Astrocyte of the spinal cord (primary cell): ENCODE measurements at regions not wholly inside any gene's neighbourhood (a gene's known extent, or its start where the extent isn't known, plus 50 kb on each side); places are given as distances from the start of the nearest gene placed in this dataset.

Experiments used
- DNase-seq: peaks from one replicate; pipeline ENCODE4 v3.0.0; 2011; ENCODE audit warnings: low read depth, low spot score
- H3K4me3 ChIP-seq: 2 replicates; pipeline ENCODE4 v1.5.1; 2011; ENCODE audit warnings: low read depth, mild to moderate bottlenecking, low read length, moderate library complexity
- in situ Hi-C: cut with HindIII; loops from 2 replicates; pipeline ENCODE4 v1.10.0; 2017; ENCODE audit warnings: low sequenced_read_pairs
- TF ChIP-seq, protein P1 (sequence below): IDR thresholded peaks from 2 replicates; pipeline ENCODE4 v1.5.1; 2012; ENCODE audit warnings: low read depth, mild to moderate bottlenecking, low read length, inconsistent platforms

DNA sequence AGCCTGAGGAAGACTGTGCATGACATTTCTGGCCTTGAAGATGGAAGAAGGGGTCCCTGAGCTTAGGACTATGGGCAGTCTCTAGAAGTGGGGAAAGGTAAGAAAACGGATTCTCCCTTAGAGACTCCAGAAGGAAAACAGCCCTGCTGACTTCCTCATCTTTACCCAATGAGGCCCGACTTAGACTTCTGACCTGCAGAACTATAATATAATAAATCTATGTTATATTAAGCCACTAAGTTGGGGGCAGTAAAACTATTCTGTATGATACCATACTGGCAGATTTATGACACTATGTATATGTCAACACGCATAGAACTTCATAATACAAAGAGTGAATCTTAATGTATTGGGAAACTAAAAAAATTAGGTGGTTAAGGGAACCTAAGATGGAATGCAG lies 422.0 kb downstream of the PLK2 start:
- in situ Hi-C loops = no loop called here
- DNase-seq = no peak
- TF ChIP-seq, protein P1, sequence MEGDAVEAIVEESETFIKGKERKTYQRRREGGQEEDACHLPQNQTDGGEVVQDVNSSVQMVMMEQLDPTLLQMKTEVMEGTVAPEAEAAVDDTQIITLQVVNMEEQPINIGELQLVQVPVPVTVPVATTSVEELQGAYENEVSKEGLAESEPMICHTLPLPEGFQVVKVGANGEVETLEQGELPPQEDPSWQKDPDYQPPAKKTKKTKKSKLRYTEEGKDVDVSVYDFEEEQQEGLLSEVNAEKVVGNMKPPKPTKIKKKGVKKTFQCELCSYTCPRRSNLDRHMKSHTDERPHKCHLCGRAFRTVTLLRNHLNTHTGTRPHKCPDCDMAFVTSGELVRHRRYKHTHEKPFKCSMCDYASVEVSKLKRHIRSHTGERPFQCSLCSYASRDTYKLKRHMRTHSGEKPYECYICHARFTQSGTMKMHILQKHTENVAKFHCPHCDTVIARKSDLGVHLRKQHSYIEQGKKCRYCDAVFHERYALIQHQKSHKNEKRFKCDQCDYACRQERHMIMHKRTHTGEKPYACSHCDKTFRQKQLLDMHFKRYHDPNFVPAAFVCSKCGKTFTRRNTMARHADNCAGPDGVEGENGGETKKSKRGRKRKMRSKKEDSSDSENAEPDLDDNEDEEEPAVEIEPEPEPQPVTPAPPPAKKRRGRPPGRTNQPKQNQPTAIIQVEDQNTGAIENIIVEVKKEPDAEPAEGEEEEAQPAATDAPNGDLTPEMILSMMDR = no peak
- no peak overlapping the region for H3K4me3 ChIP-seq

DNA sequence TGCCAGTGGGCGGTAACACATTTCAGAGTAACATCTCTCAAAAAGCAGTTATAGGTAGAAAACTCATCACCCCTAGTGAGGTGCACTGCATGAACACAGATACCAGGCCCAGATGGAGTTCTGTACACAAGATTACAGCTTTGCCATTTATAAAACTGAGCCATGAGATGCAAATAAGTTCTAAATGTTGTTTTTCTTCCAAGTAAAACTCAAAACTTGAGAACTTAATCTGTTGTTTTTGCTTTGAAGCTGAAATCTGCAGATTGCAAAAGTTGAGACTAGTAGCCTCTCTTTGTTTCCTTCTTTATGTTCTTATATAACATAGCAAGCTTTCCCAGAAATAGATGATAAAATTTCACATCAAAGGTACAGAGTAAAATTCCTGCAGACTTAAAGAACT lies 434.1 kb downstream of the PLK2 start:
- DNase-seq = no peak
- TF ChIP-seq, protein P1 = no peak
- no peak overlapping the region for H3K4me3 ChIP-seq
- in situ Hi-C loops = no loop called here

DNA sequence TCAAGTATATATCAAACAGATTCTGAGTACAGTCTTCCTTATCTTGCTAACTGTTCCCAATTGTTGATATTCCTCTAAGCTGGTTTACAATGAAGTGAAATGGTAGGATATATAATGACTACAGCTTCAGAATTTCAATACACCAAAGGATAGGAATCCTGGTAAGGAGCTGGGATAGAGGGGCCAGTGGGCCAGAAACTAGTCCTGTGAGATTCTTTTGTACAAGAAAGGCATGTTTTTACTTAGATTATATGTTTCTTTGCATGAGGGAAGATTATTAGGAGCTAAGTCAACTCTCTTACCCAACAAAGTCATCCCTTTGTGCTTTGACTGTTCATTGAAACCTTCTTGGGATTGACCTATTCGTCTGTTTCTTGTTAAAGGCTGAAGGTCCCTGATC lies 435.7 kb downstream of the PLK2 start:
- no peak overlapping the region for H3K4me3 ChIP-seq
- TF ChIP-seq, protein P1 = no peak
- in situ Hi-C loops = no loop called here
- DNase-seq = no peak

DNA sequence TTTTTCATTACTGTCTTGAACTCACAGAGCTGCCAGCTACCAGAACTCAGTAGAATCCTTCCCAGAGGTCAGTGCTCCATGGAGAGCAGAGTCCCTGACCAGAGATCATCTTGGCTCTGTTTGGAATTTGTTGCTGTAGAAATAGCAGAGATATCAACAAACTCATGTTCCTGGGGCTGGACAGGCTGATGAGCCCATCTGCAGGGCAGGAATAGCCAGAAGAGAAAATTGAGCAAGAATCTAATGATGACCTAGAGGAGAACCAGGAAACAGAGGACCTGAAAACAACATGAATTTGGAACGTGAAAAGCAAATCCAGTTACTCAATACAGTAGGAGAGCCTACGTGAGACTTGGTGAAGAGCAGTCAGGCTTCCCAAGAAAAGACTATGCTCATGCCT lies 437.8 kb downstream of the PLK2 start:
- no peak for DNase-seq
- TF ChIP-seq, protein P1 = no peak
- no peak overlapping the region for H3K4me3 ChIP-seq
- in situ Hi-C loops = no loop called here

DNA sequence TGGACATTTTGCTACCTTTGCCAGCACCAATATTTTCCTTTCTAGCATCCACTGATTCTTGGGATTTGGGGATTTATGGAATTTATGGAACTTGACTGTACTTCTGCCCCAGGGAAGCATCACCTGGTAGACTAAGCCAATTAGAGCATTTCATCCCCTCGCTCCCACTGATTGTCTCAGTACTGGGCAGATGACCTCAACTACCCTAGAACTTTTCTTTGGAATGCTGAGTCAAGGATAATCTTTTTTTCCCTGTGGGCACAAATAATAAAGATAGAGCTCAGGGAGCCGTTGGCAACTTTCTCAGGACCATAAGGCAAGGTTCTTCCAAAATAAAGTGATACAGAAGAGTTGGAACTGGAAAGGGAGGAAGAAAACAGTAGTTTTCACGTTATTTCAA lies 438.4 kb downstream of the PLK2 start:
- no peak for DNase-seq

DNA sequence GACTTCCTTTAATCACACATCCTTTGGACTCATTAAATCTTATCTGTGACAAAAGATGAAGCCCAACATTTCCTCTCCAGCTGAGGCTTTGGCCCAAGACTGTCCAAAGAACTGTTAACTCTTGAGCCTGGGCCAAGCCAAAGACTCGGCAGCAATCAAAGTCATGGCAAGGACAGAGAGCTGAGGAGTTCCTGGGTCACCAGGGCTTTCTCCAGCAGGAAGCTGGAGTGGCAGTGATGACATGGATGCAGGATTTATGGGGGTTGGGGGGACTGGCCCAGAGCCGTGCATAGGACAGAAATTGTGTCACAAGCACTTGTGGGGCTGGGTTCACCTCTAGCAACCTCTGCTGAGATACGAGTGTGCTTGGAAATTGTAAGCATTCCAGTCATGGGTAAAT lies 440.3 kb downstream of the PLK2 start:
- in situ Hi-C loops = no loop called here

More for the DNA sequence above, 438.4 kb downstream of the PLK2 start:
- in situ Hi-C loops = no loop called here
- H3K4me3 ChIP-seq = no peak overlapping the region
- TF ChIP-seq, protein P1 = no peak

DNA sequence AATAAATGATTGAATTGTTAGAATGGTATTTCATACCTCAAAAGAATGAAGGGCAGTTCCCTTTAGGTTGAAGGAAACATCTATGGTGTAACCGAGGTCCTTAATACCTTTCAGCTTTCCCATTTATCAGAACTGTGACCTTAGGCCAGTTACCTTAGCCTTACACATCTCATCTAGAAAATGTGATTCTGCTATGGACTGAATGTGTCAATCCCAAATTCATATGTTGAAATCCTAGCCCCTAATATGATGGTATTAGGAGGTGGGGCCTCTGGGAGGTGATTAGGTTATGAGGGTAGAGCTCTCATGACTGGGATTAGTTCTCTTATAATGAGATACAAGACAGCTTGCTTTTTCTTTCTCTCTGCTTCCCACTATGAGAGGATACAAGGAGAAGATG lies 441.9 kb downstream of the PLK2 start:
- in situ Hi-C loops = no loop called here
- H3K4me3 ChIP-seq = no peak overlapping the region
- DNase-seq = no peak
- TF ChIP-seq, protein P1 = no peak

More for the DNA sequence above, 440.3 kb downstream of the PLK2 start:
- TF ChIP-seq, protein P1 = no peak
- no peak overlapping the region for H3K4me3 ChIP-seq
- no peak for DNase-seq
